Medulla oblongata (tissue), 1 donor: ENCODE measurements at regions not wholly inside any gene's neighbourhood (a gene's known extent, or its start where the extent isn't known, plus 50 kb on each side); places are given as distances from the start of the nearest gene placed in this dataset.
"Not testable (repeated sequence)": the region's sequence is repeated elsewhere in the genome, so short reads cannot be mapped to it uniquely, and the experiment has no call there.

Experiments
- DNase-seq: peaks from one replicate; pipeline ENCODE4 v3.0.0-alpha.2; 2015; ENCODE audit errors: extremely low spot score

GRCh38 chr16:51977506-51977905 is 569.4 kb downstream of the TOX3 start:
- DNase-seq: not testable (repeated sequence)

GRCh38 chr16:51971184-51971583 is 575.8 kb downstream of the TOX3 start:
- no peak for DNase-seq

GRCh38 chr16:51968749-51969148 is 578.2 kb downstream of the TOX3 start:
- DNase-seq: no peak

- DNase-seq: no peak
Observed at GRCh38 chr16:51967646-51968045, 579.3 kb downstream of the TOX3 start.

- DNase-seq: no peak
Observed at GRCh38 chr16:51960931-51961330, 586.0 kb downstream of the TOX3 start.

- no peak for DNase-seq
Observed at GRCh38 chr16:51953286-51953985, 593.5 kb downstream of the TOX3 start.

- no peak for DNase-seq
Observed at GRCh38 chr16:51952500-51952899, 594.4 kb downstream of the TOX3 start.

GRCh38 chr16:51951668-51952298 is 595.2 kb downstream of the TOX3 start:
- no peak for DNase-seq

GRCh38 chr16:51950118-51950780 is 596.7 kb downstream of the TOX3 start:
- no peak for DNase-seq

GRCh38 chr16:51949282-51949681 is 597.7 kb downstream of the TOX3 start:
- DNase-seq: no peak

- DNase-seq: no peak
Observed at GRCh38 chr16:51941412-51941811, 605.5 kb downstream of the TOX3 start.

- DNase-seq: no peak
Observed at GRCh38 chr16:51940183-51940582, 606.8 kb downstream of the TOX3 start.

- no peak for DNase-seq
Observed at GRCh38 chr16:51939378-51939871, 607.5 kb downstream of the TOX3 start.

GRCh38 chr16:51938861-51939260 is 608.1 kb downstream of the TOX3 start:
- no peak for DNase-seq

GRCh38 chr16:51937771-51938170 is 609.2 kb downstream of the TOX3 start:
- no peak for DNase-seq

- DNase-seq: no peak
Observed at GRCh38 chr16:51936846-51937245, 610.1 kb downstream of the TOX3 start.

GRCh38 chr16:51932317-51932716 is 614.6 kb downstream of the TOX3 start:
- no peak for DNase-seq

GRCh38 chr16:51931653-51932052 is 615.3 kb downstream of the TOX3 start:
- no peak for DNase-seq

- DNase-seq: no peak
Observed at GRCh38 chr16:51924744-51925143, 622.2 kb downstream of the TOX3 start.

- no peak for DNase-seq
Observed at GRCh38 chr16:51922476-51922875, 624.5 kb downstream of the TOX3 start.

GRCh38 chr16:51919736-51920135 is 627.2 kb downstream of the TOX3 start:
- no peak for DNase-seq

GRCh38 chr16:51916814-51917213 is 630.1 kb downstream of the TOX3 start:
- no peak for DNase-seq

GRCh38 chr16:51916231-51916630 is 630.7 kb downstream of the TOX3 start:
- DNase-seq: no peak
